ENCODE measurements at regions not wholly inside any gene's neighbourhood (a gene's known extent, or its start where the extent isn't known, plus 50 kb on each side); places are given as distances from the start of the nearest gene placed in this dataset.

- no peak overlapping the region for H3K4me2 ChIP-seq (ENCODE audit: low read depth, low read length)
- intact Hi-C loops (cut with micrococcal nuclease) (no loop called here), dilution Hi-C loops (cut with HindIII; ENCODE audit: low sequenced_read_pairs, unreplicated experiment) (no loop called here), in situ Hi-C loops (cut with MboI; ENCODE audit: low sequenced_read_pairs) (no loop called here)
- no peak overlapping the region for H2BK15ac ChIP-seq (ENCODE audit: low read depth, low read length)
- no peak overlapping the region for H2AK9ac ChIP-seq (replicated peaks; ENCODE audit: low read depth, low read length, poor library complexity)
- ChIA-PET POLR2A (ENCODE audit: unreplicated experiment) (no interaction called here), CTCF (interaction anchor here (1.3 kb wide), 1 partner anchor 19 kb away, joined by 4 read pairs; no protein-coding TSS in a partner anchor)
- H2AK5ac ChIP-seq (ENCODE audit: low read depth, low read length) = no peak overlapping the region
- H3K14ac ChIP-seq (replicated peaks; ENCODE audit: low read depth, low read length) = no peak overlapping the region
- H3K4ac ChIP-seq (ENCODE audit: low read depth, low read length) = no peak overlapping the region
- H2BK120ac ChIP-seq (ENCODE audit: low read depth, low read length) = no peak overlapping the region
- ATAC-seq (ENCODE audit: low read depth) (no peak; the same call in none of the 2 replicates), DNase-seq (peak; percentile 45)
- H4K91ac ChIP-seq (ENCODE audit: insufficient read depth, low read depth, low read length) = no peak overlapping the region
- no peaks in the 10 kb centered on the region for H3K9me1 ChIP-seq (ENCODE audit: insufficient read depth, low read length)
- no peak overlapping the region for H3K9ac ChIP-seq (ENCODE audit: low read depth, low read length)
- H4K8ac ChIP-seq (ENCODE audit: low read depth in 2 of 2, low read length in 2 of 2) = no peak overlapping the region
- no peak overlapping the region for H4K5ac ChIP-seq (ENCODE audit: low read depth, low read length)
- no peak overlapping the region for H3K18ac ChIP-seq (ENCODE audit: low read depth, low read length)
- WGBS, 2 experiments (ENCODE audit: extremely low coverage in 2 of 2, insufficient read length in 1 of 2) = 20% methylated on average over 1 of the region's 6 CpGs; no CpG with 5 or more reads in 1 of the 2 experiments
- no peak overlapping the region for H3K23ac ChIP-seq (ENCODE audit: low read depth, low read length)
- H3K9me3 ChIP-seq (ENCODE audit: control insufficient read depth, insufficient read depth, low read length) = no peaks in the 10 kb centered on the region
- H3K4me1 ChIP-seq (ENCODE audit: control insufficient read depth, insufficient read depth, low read length) = no peaks in the 10 kb centered on the region
- no peak overlapping the region for H2AFZ ChIP-seq (replicated peaks; ENCODE audit: low read length, poor library complexity)
- TF ChIP-seq BHLHE40 (IDR thresholded peaks at IDR 0.05; ENCODE audit: low read depth, low read length) (no peak), MAFK (IDR thresholded peaks at IDR 0.05; ENCODE audit: low read depth, low read length) (no peak), FOS (IDR thresholded peaks at IDR 0.05; ENCODE audit: low read depth, low read length) (no peak), RFX5 (IDR thresholded peaks at IDR 0.05; ENCODE audit: low read depth, low read length) (no peak), RCOR1 (IDR thresholded peaks at IDR 0.05; ENCODE audit: insufficient replicate concordance, low read length) (no peak), MAZ (IDR thresholded peaks at IDR 0.05; ENCODE audit: borderline replicate concordance, low read depth, low read length) (no peak), POLR2A (IDR thresholded peaks at IDR 0.05; ENCODE audit: low read depth, low read length) (no peak), NFE2L2 (IDR thresholded peaks at IDR 0.05; ENCODE audit: low read depth, low read length) (no peak), ELK1 (IDR thresholded peaks at IDR 0.05; ENCODE audit: borderline replicate concordance, low read depth, low read length) (no peak), RAD21 (IDR thresholded peaks at IDR 0.05; ENCODE audit: low read length) (no peak), CEBPB (IDR thresholded peaks at IDR 0.05; ENCODE audit: low read depth, low read length) (no peak), MXI1 (IDR thresholded peaks at IDR 0.05; ENCODE audit: borderline replicate concordance, low read depth, low read length) (no peak), SMC3 (IDR thresholded peaks at IDR 0.05; ENCODE audit: low read depth, low read length) (no peak), USF2 (IDR thresholded peaks at IDR 0.05; ENCODE audit: low read depth, low read length) (no peak), CHD1 (IDR thresholded peaks at IDR 0.05; ENCODE audit: low read depth, low read length) (no peak)
- TF ChIP-seq, protein P1, sequence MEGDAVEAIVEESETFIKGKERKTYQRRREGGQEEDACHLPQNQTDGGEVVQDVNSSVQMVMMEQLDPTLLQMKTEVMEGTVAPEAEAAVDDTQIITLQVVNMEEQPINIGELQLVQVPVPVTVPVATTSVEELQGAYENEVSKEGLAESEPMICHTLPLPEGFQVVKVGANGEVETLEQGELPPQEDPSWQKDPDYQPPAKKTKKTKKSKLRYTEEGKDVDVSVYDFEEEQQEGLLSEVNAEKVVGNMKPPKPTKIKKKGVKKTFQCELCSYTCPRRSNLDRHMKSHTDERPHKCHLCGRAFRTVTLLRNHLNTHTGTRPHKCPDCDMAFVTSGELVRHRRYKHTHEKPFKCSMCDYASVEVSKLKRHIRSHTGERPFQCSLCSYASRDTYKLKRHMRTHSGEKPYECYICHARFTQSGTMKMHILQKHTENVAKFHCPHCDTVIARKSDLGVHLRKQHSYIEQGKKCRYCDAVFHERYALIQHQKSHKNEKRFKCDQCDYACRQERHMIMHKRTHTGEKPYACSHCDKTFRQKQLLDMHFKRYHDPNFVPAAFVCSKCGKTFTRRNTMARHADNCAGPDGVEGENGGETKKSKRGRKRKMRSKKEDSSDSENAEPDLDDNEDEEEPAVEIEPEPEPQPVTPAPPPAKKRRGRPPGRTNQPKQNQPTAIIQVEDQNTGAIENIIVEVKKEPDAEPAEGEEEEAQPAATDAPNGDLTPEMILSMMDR (conservative IDR thresholded peaks at IDR 0.05; ENCODE audit: low read depth, low read length) = no peak
- no TSS peak for BruUV-seq (replicated peaks)
- no peak overlapping the region for H3K4me3 ChIP-seq (ENCODE audit: insufficient read depth, low read depth, low read length)
- H3K79me1 ChIP-seq (ENCODE audit: low read depth in 1 of 2, low read length in 2 of 2) = no peaks in the 10 kb centered on the region
- no peak overlapping the region for H2BK5ac ChIP-seq (ENCODE audit: low read depth, low read length, poor library complexity, severe bottlenecking)
- no peak overlapping the region for H2BK20ac ChIP-seq (ENCODE audit: low read depth, low read length)
- H4K20me1 ChIP-seq (ENCODE audit: insufficient read depth, low read length) = no peaks in the 10 kb centered on the region
- no peaks in the 10 kb centered on the region for H3K36me3 ChIP-seq (ENCODE audit: control insufficient read depth, insufficient read depth, low read length)
- no peak overlapping the region for H3K56ac ChIP-seq (ENCODE audit: extremely low read depth, insufficient read depth, low read length)
- H3K27me3 ChIP-seq (ENCODE audit: control insufficient read depth, insufficient read depth, low read length) = no peaks in the 10 kb centered on the region
- no peak overlapping the region for H3K27ac ChIP-seq (ENCODE audit: insufficient read depth, low read length)
Observed at GRCh38 chr15:87711026-87711425, 545.5 kb downstream of the NTRK3 start.
